ENCODE measurements at regions not wholly inside any gene's neighbourhood (a gene's known extent, or its start where the extent isn't known, plus 50 kb on each side); places are given as distances from the start of the nearest gene placed in this dataset.
"Not testable (repeated sequence)": the region's sequence is repeated elsewhere in the genome, so short reads cannot be mapped to it uniquely, and the experiment has no call there.

GRCh38 chr14:38556252-38556651 lies 300.4 kb upstream of the CLEC14A start:
- DNase-seq: no peak

- DNase-seq: no peak
These were observed 298.1 kb upstream of the CLEC14A start for GRCh38 chr14:38554026-38554425.

GRCh38 chr14:38553586-38553985 lies 297.7 kb upstream of the CLEC14A start:
- no peak for DNase-seq

GRCh38 chr14:38549564-38549963 lies 293.7 kb upstream of the CLEC14A start:
- no peak for DNase-seq

GRCh38 chr14:38547961-38548490 lies 292.1 kb upstream of the CLEC14A start:
- no peak for DNase-seq

GRCh38 chr14:38546932-38547551 lies 291.1 kb upstream of the CLEC14A start:
- no peak for DNase-seq

- DNase-seq: no peak
These were observed 288.9 kb upstream of the CLEC14A start for GRCh38 chr14:38544776-38545175.

GRCh38 chr14:38543851-38544250 lies 288.0 kb upstream of the CLEC14A start:
- not testable (repeated sequence) for DNase-seq

GRCh38 chr14:38538053-38538452 lies 282.2 kb upstream of the CLEC14A start:
- DNase-seq: not testable (repeated sequence)

GRCh38 chr14:38536376-38537038 lies 280.6 kb upstream of the CLEC14A start:
- DNase-seq: no peak

- DNase-seq: no peak
These were observed 272.7 kb upstream of the CLEC14A start for GRCh38 chr14:38528582-38528981.

- no peak for DNase-seq
These were observed 271.6 kb upstream of the CLEC14A start for GRCh38 chr14:38527502-38527878.

GRCh38 chr14:38526826-38527501 lies 271.1 kb upstream of the CLEC14A start:
- no peak for DNase-seq

- no peak for DNase-seq
These were observed 269.0 kb upstream of the CLEC14A start for GRCh38 chr14:38524636-38525509.

- DNase-seq: no peak
These were observed 266.8 kb upstream of the CLEC14A start for GRCh38 chr14:38522724-38523123.

- no peak for DNase-seq
These were observed 265.7 kb upstream of the CLEC14A start for GRCh38 chr14:38521591-38521990.

- no peak for DNase-seq
These were observed 261.5 kb upstream of the CLEC14A start for GRCh38 chr14:38517426-38517825.

- no peak for DNase-seq
These were observed 256.3 kb upstream of the CLEC14A start for GRCh38 chr14:38512236-38512635.

GRCh38 chr14:38507299-38507698 lies 251.4 kb upstream of the CLEC14A start:
- no peak for DNase-seq

- DNase-seq: no peak
These were observed 250.0 kb upstream of the CLEC14A start for GRCh38 chr14:38505973-38506249.

- no peak for DNase-seq
These were observed 249.5 kb upstream of the CLEC14A start for GRCh38 chr14:38505221-38505972.

- no peak for DNase-seq
These were observed 248.3 kb upstream of the CLEC14A start for GRCh38 chr14:38504175-38504574.

GRCh38 chr14:38502239-38502638 lies 246.3 kb upstream of the CLEC14A start:
- DNase-seq: no peak
